Bone marrow (tissue), 2 donors: ENCODE measurements at regions not wholly inside any gene's neighbourhood (a gene's known extent, or its start where the extent isn't known, plus 50 kb on each side); places are given as distances from the start of the nearest gene placed in this dataset.

Source experiments
- DNase-seq, 2 donors: peaks; one replicate each; lab custom pipeline; 2025; lab: John Stamatoyannopoulos, UW

DNA sequence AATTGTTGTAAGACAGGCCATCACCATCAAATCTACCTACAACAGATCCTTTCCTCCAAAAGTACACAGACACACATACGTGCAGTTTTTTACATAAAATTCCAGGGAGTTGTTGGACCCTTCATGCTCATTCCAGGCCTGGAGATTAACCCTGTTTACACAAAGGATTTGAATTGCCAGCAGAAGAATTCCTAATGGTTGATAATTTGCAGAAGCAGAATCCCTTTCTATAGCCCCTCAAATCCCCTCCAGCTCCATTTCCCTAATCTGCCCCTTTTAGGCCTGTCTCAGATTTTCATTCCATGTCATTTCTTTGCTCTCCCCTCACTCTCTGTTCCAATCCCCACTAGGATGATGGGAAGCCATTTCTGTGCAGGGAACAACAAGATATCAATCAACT, 102.9 kb upstream of the TOX3 start:
- DNase-seq: no peak

DNA sequence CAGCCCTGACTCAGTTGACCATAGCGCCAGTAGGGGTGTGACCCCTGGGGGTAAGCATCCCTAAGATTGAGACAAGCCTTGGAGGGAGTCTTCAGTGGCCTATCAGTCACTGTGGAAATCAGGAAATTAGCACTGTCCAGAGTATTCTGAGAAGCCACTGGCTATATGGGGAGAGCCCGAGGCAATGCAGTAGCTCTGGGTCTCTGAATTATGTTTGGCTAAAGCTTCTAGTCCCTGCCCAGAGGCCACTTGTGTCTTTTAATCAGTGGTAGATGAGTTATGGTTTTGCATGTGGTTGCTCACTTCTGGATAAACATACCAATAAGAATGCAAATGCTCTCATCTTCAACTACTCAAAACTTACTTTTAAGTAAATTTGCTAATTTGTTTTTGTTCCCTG, 100.6 kb upstream of the TOX3 start:
- no peak for DNase-seq

DNA sequence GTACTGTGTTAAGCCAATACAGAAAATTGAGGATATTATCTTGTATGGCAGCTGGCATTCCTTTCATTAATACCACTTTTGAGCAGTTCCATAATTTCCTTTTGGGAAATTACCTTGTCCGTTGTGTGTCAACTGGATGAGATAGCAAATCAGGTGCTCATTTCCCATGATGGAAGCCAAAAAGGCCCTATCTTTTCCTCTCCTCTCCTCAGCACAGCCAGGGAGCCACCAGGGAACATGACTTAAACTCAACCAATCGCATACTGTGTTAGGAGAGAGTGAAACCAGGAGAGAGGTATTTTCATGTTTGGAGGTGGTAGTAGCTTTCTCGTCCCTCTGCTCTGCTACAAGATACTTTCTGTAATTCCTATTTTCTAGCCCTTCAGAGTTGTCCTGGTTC, 96.1 kb upstream of the TOX3 start:
- no peak for DNase-seq

DNA sequence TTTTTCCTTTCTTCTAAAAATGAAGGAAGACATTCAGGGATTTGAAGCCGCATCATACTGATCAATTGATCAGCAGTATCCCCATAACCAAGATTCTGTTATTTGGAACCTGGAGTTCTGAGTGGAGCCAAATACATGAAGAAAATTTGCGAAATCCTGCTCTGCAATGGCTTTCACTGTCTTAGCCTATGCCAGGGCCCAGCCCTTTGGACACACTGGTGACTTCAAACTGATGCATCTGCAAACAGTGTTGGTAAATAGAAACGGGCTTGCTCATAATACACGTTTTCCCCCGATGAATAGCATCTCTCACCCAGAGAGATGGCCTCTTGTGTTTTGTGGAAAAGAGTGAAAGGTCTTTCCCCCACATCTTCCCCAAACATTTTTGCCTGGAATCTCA, 87.6 kb upstream of the TOX3 start:
- DNase-seq: no peak

DNA sequence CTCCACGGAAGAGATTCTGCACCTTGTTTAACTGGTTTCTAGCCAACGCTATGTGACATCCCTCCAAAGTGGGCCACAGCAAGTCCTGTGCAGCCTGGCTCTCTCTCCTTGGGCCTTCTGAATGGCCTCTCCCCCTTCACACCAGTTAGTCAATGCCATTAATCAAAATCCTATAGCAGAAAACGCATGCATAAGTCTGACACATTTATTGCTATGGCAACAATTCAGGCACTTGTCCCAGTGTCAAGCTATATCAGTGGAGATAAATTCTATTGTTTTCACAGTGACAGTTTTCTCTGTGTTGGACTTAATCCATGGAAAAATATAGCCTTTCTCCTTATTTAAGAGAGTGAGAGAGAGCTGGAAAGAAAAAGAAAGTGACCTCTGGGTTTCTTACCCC, 87.2 kb upstream of the TOX3 start:
- no peak for DNase-seq

DNA sequence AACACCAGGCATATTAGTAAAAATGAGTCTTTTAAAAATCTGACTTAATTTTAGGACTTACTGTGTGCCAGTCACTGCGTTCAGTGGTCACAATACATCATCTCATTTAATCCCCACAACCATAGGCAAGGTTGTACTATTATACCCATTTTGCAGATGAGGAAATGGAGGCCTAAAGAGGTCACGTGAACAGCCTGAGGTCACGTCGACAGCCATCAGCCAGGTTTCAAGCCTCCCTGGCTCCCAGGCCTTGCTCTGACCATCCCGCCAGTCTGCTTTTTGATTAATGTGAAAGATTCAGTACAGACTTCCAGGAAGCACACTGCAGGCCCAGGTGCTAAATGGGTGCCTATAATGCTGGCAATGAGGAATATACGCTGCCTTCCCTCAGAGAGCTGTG, 86.3 kb upstream of the TOX3 start:
- DNase-seq: no peak

DNA sequence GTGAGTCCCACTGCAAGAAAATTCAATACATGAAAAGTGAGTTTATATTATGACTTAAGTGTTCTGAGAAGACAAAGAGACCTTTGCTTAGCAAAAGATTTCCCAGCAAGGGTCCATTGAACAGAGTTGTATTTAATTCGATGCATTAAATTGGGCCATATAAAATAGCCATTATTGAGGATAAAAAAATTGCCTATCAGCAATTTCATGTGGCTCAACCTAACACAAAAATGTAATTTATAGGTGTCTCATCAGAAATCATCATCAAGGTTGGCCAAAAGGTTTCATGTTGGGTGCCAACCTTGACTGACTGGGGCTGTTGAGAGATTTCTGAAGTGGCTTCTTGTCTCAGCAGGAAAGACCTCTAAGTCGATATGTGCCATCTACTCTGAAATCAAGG, 84.8 kb upstream of the TOX3 start:
- no peak for DNase-seq

DNA sequence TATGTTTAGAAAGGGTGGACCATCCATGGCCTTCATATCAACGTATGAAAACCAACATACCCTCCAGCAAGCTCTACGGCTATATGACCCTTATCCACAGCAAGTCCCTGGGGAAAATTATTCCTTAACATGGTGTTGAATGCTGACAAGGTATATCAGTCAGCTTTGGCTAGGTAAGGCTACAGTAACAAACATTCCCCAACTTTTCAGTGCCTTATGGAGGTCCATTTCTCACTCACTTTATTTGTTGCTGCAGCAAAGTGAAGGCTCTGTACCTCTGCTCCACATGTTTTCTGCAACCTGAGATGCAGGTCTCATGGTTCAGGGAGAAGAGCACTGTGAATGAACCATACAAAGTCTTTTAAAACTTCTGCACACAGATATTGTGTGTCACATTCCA, 83.8 kb upstream of the TOX3 start:
- DNase-seq: no peak

DNA sequence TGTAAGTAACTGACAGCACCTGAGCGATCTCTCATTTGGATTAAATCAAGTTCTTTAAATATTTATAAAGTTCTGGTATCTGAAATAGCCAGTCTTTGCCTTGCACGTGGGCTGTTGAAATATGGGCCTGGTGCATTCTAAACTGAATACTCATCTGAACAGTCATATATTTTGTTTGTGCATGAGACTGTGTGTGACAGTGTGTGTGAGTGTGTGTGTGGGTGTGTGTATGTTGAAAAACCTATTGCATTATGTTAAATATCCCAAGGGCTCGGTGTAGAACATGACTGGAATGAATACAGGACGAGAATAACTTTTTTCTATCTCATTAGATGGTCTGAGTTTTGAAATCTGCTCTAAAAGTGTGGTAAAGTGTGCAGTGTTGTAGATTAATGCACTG, 82.4 kb upstream of the TOX3 start:
- DNase-seq: no peak

DNA sequence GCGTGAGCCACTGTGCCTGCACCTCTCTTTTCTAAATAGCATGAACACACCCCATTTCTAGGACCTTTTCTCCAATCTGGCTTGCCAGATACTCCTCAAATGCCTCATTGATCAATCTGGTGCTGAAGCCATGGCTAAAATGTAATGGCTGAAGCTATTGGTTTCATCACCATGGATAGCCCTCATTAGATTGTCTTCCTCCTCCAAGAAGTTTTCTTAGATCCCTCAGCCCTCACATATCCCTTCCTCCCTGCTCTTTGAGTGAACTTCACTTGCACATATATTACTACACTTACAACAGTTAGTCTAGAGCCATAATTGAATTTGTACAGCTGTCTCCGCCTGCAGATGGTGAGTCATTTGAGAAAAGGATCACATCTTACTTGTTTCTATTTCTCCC, 77.9 kb upstream of the TOX3 start:
- DNase-seq: no peak

DNA sequence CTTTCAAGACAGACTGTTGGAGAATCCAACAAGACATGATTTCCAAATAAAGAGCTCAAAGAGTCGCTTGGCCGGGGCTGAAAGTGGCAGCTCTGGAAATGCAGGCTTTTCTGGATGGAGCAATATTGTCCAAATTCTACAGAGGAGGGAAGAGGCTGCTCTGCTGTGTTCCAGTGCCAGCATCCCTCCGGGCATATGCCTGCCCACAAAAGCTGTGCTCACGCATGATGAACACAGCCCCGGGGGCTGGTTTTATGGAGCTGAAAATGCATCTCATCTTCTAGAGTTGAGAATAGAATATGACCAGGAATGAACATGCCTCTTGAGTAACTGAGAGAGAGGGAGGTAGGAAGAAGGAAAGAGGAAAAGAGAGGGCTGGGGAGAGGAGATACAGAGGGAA, 74.7 kb upstream of the TOX3 start:
- DNase-seq: no peak

DNA sequence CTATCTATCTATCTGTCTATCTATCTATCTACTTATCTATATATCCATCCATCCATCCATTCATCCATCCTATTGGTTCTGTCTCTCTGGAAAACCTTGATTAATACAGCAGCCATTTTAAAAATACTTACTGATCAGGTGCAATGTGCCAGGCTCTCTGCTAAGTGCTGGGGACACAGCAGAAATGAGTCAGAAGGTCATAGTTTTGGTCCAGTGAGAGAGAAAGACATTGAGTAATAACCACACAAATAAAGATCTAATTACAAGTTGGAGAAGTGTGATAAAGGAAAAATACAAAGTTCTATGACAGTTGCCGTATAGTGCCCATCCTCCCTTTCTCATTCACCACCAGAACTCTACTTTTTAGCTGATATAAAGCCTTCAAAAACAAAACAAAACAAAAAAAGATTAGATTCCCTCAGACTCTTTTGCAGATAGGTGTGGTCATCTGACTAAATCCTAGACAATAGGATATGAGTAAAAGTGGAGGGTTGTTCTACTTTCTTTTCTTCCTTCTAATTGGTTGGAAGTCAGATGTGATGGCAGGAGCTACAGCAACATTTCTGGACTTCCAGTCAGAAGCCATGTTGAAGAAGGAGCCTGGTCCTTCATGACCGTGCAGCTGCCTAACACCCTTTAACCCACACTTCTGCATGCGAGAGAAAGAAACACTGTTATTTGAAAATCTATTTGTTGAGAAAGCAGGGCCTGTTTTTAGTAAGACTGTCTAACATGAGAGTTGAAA, 72.0 kb upstream of the TOX3 start:
- no peak for DNase-seq

DNA sequence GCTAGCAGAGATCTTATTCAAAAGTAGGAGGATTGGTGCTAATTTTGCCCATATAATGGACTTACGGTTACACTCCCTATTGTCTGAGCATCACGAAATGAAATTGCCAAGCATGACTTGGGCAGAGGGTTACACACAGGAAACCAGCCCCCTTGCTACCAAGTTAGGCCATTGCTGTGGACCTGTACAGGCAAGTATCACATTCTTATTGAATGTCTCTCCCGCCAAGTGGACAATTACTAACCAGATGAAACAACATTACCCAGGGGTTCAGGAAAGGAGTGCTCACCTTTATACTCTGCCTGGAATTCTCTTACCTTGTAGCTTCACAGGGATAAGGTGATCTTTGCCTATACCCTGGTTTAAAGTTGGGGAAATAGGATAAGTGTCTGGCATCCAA, 70.6 kb upstream of the TOX3 start:
- no peak for DNase-seq

DNA sequence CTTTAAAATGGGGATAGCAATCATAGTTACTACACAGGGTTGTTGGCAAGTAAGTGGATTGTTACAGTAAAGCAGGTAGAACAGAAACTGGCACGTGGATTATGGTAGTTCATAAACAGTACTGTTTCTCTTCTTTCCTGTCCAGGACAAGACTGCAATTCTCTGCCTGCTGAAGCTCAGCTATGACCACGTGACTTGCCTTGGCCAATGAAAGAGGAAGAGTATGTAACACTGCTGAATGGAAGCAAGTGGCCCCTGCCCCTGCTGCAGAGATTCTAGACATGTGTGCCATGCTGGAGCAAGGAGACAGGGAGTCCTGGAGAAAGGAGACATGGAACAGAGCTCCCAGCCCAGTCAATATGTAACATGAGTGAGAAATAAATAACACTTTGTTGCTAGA, 66.6 kb upstream of the TOX3 start:
- DNase-seq: no peak

DNA sequence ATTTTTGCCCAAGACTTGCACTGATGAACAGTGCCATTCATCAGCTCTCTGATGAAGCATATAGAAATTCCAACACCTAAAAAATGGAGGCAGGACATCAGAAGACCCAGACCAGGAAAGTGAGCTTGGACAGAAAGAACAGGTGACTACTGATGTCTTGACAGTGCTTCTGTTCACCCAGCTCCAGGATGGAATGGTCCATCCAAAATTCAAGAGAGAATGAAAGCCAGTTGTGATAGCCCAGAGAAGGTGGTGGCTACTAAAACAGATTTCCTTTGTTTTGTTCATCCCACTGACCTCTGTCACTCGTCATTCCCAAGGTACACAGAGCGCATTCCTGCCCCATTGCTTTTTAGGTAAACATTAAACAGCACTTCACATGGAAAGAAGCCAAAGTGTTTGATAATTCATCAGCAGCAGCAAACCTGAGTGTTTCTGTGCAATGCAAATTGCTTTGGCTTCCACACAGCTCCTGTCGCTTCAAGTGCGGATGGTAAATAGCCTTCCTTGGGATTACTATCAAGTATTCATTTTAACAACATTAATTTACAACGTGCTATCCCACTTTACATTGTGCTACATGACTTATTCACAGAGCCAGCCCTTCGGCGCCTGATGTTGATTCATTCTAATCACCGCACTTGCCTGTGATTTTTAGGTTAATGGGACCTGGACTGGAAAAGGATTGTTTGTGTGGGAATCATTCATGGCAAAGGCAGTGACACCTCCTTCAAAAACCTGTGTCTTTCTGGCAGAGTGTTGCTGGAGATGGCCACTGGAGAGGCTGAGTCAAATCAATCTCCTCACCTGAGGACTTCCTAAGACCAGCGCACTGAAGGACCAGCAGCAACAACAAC, 65.1 kb upstream of the TOX3 start:
- no peak for DNase-seq

DNA sequence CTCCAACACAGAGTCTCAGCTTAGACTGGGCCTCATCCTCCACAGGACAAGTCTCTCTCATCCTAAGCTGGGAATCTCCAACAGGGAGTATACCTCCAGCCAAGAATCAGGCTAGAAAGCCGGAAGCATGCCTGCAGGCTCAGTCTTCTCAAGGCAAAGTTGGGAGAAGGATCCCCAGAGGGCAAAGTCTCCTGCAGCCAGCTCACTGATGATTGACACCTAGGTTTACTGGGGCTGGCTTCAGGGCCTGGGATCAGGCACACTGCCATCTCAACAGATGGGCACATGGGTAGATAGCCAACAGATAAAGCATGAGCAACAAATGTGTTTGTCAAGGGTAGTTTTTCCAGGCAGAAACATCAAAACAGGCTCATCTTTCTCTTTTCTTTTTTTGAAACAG, 56.1 kb upstream of the TOX3 start:
- no peak for DNase-seq

DNA sequence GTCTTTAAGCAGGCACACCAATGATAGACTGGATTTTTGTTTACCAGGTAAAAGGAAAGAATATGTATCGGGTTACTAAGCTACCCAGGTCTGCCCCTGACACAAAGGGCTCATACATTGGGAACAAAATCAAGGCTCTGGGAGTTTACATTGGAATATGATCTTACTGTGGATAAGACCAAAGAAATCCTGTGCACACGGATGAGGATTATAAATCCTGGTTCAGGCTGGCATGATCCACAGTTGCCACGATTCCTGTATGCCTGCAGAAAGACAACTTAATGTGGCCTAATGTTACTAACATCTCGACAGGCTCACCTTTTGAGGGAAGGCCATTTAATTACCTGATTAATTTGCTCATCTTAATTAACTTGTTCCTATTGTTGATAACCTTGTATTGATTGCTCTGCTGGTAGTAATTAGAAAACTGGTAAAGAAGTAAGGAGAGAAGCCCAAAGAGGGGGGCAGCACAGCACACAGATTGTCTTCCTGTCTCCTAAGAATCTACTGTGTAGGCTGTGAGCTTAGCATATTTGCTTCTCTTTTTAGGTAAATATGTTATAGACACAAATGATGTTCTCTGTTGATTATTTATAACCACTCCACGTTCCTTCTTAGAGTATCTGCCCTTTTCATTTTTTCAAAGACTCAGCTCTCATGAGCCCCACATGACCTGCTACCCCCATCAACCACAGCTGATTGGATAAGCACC, 51.0 kb upstream of the TOX3 start:
- DNase-seq: no peak

DNA sequence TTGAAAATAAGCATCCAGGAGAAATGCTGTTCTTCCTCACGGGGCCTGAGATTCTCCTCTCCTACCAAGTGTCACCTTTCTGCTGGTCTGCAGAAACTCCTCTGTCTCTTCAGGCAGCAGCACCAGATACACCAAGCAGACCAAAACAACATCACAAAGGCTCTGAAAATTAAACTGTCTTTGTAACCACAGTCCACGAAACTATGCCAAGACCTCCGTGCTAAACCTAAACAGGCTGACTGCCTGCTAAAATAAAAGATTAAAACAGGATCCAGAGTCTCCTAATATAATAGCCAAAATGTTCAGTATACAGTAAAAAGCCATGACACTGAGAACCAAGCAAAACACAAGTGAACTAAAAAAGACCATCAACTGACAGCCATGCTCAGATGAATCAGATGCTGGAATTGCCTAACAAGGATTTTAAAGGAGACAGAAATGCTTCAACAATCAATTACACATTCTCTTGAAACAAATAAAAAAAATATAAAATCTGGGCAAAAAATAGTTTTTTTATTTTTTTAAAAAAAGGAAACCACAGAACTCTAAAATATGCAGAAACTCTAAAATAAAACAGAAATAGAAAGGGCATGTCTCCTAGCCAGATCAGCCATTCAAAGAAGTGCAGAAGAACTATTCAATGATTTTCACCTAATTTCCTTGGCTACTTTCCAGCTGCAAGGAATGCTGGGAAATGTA, 50.3 kb upstream of the TOX3 start:
- no peak for DNase-seq
